H1 (cell line): ENCODE measurements at regions not wholly inside any gene's neighbourhood (a gene's known extent, or its start where the extent isn't known, plus 50 kb on each side); places are given as distances from the start of the nearest gene placed in this dataset.

ENCODE experiments used
- CHD2 ChIP-seq: IDR thresholded peaks from 2 replicates; pipeline ENCODE4 v1.6.1; 2012; ENCODE audit warnings: low read length, improper control_type of control experiment
- CTCF ChIP-seq, 3 experiments: IDR thresholded peaks; 1 replicate in 2 of 3; 2 replicates in 1 of 3; pipeline versions ENCODE4 v1.5.1 to v1.6.1; 2011; ENCODE audit warnings: low read length in 3 of 3, mild to moderate bottlenecking in 3 of 3, inconsistent platforms in 2 of 3, low read depth in 1 of 3, moderate library complexity in 1 of 3; ENCODE audit not compliant: insufficient read depth in 1 of 3; ENCODE audit errors: control extremely low read depth in 1 of 3
- EP300 ChIP-seq, 2 experiments: IDR thresholded peaks; 1 replicate in 1 of 2; 2 replicates in 1 of 2; pipeline ENCODE4 v1.6.1; 2011 to 2012; ENCODE audit warnings: low read depth in 2 of 2, low read length in 2 of 2, mild to moderate bottlenecking in 2 of 2, borderline replicate concordance in 1 of 2, inconsistent platforms in 1 of 2, moderate library complexity in 1 of 2
- EZH2 ChIP-seq: fragments of 200-600 bp; sonication (generic); IDR thresholded peaks from 2 replicates; pipeline ENCODE4 v1.7.1; 2012; ENCODE audit warnings: low read depth, mild to moderate bottlenecking, moderate library complexity, low read length, inconsistent platforms; ENCODE audit not compliant: severe bottlenecking
- GABPA ChIP-seq: IDR thresholded peaks from 2 replicates; pipeline ENCODE4 v1.6.1; 2011; ENCODE audit warnings: mild to moderate bottlenecking, low read length, moderate library complexity, borderline replicate concordance; ENCODE audit not compliant: insufficient read depth
- NANOG ChIP-seq: IDR thresholded peaks from 2 replicates; pipeline ENCODE4 v1.6.1; 2011; ENCODE audit warnings: low read length, low read depth, mild to moderate bottlenecking, inconsistent platforms; ENCODE audit not compliant: insufficient read depth, poor library complexity, severe bottlenecking
- NRF1 ChIP-seq: IDR thresholded peaks from 2 replicates; pipeline ENCODE4 v1.6.1; 2011; ENCODE audit warnings: mild to moderate bottlenecking, low read depth, low read length, improper control_type of control experiment
- POLR2A ChIP-seq, 2 experiments: IDR thresholded peaks; 1 replicate in 1 of 2; 2 replicates in 1 of 2; pipeline ENCODE4 v1.6.1; 2011; ENCODE audit warnings: low read depth in 2 of 2, low read length in 2 of 2, mild to moderate bottlenecking in 2 of 2; ENCODE audit errors: control extremely low read depth in 1 of 2
- RFX5 ChIP-seq: IDR thresholded peaks from 2 replicates; pipeline ENCODE4 v1.6.1; 2011; ENCODE audit warnings: low read depth, low read length, improper control_type of control experiment, borderline replicate concordance
- SP1 ChIP-seq: IDR thresholded peaks from 2 replicates; pipeline ENCODE4 v1.6.1; 2011; ENCODE audit warnings: low read depth, low read length
- SP2 ChIP-seq: IDR thresholded peaks from 2 replicates; pipeline ENCODE4 v1.6.1; 2012; ENCODE audit warnings: mild to moderate bottlenecking, low read length, inconsistent platforms
- TAF1 ChIP-seq: IDR thresholded peaks from 2 replicates; pipeline ENCODE4 v1.6.1; 2011; ENCODE audit warnings: mild to moderate bottlenecking, low read depth, low read length
- ZNF274 ChIP-seq: IDR thresholded peaks from 2 replicates; pipeline ENCODE4 v1.7.0; 2012; ENCODE audit warnings: low read length, borderline replicate concordance; ENCODE audit errors: extremely low read depth
- TF ChIP-seq, protein P1 (sequence below): IDR thresholded peaks from 2 replicates; pipeline ENCODE4 v1.6.1; 2012; ENCODE audit warnings: inconsistent platforms

- TF ChIP-seq ZNF274: no peak
- TF ChIP-seq EZH2: no peak
- no peak for TF ChIP-seq TAF1
- no peak for TF ChIP-seq CTCF (IDR thresholded peaks at IDR 0.05; ENCODE audit: control extremely low read depth in 1 of 3, insufficient read depth in 1 of 3, low read depth in 1 of 3, low read length in 3 of 3)
- no peak for TF ChIP-seq NRF1
- no peak for TF ChIP-seq NANOG
- TF ChIP-seq SP2: no peak
- TF ChIP-seq EP300 (IDR thresholded peaks at IDR 0.05; ENCODE audit: borderline replicate concordance in 1 of 2, low read depth in 2 of 2, low read length in 2 of 2): no peak
- no peak for TF ChIP-seq CHD2
- no peak for TF ChIP-seq GABPA
- TF ChIP-seq SP1: no peak
- no peak for TF ChIP-seq RFX5
- no peak for TF ChIP-seq POLR2A (IDR thresholded peaks at IDR 0.05; ENCODE audit: control extremely low read depth in 1 of 2, low read depth in 2 of 2, low read length in 2 of 2)
- TF ChIP-seq, protein P1, sequence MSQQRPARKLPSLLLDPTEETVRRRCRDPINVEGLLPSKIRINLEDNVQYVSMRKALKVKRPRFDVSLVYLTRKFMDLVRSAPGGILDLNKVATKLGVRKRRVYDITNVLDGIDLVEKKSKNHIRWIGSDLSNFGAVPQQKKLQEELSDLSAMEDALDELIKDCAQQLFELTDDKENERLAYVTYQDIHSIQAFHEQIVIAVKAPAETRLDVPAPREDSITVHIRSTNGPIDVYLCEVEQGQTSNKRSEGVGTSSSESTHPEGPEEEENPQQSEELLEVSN: no peak
These were observed 831.4 kb downstream of the ADGRL2 start for GRCh38 chr1:82632155-82632554.
